HEK293 (cell line): ENCODE measurements at regions not wholly inside any gene's neighbourhood (a gene's known extent, or its start where the extent isn't known, plus 50 kb on each side); places are given as distances from the start of the nearest gene placed in this dataset.

Experiments
- CTCF ChIA-PET: fragments of 350-600 bp; formaldehyde crosslinking; extraction: SDS; loops from one replicate; lab custom pipeline; 2021; ENCODE audit warnings: antibody characterized with exemption; lab: Yijun Ruan, JAX
- POLR2A ChIA-PET: fragments of 300-600 bp; formaldehyde crosslinking; extraction: SDS; loops from one replicate; lab custom pipeline; 2020; ENCODE audit warnings: antibody characterized with exemption, inconsistent platforms; lab: Yijun Ruan, JAX
- H3K27ac ChIP-seq: fragments of 200-500 bp; sonication (Bioruptor generic); 2 replicates; pipeline ENCODE4 v1.5.1; 2014; ENCODE audit warnings: low read depth, low read length, control low read depth, inconsistent platforms; ENCODE audit errors: extremely low read depth
- H3K36me3 ChIP-seq, 2 experiments: fragments of 200-500 bp in 1 of 2; sonication (Bioruptor generic) in 1 of 2; 1 replicate in 1 of 2; 2 replicates in 1 of 2; pipeline ENCODE4 v1.5.1; 2014 to 2017; ENCODE audit warnings: inconsistent platforms in 2 of 2, low read length in 2 of 2; ENCODE audit not compliant: control insufficient read depth in 2 of 2, insufficient read depth in 1 of 2
- H3K4me1 ChIP-seq: fragments of 200-500 bp; sonication (Bioruptor generic); 2 replicates; pipeline ENCODE4 v1.5.1; 2014; ENCODE audit warnings: mild to moderate bottlenecking, low read length, inconsistent platforms; ENCODE audit not compliant: control insufficient read depth, insufficient read depth
- H3K4me3 ChIP-seq: 2 replicates; pipeline ENCODE4 v1.5.1; 2011; ENCODE audit warnings: low read depth, mild to moderate bottlenecking, control low read depth, low read length, moderate library complexity
- H3K9me3 ChIP-seq: fragments of 200-500 bp; sonication (Bioruptor generic); 2 replicates; pipeline ENCODE4 v1.5.1; 2014; ENCODE audit warnings: low read depth, low read length, inconsistent platforms; ENCODE audit not compliant: control insufficient read depth, insufficient read depth
- BCL11A ChIP-seq: fragments of 450-650 bp; formaldehyde crosslinking; IDR thresholded peaks from 2 replicates; pipeline ENCODE4 v1.5.1; 2016; ENCODE audit warnings: low read depth, missing biosample characterization, missing genetic modification characterization
- IKZF3 ChIP-seq: fragments of 450-650 bp; IDR thresholded peaks from 2 replicates; pipeline ENCODE4 v1.5.0; 2018; ENCODE audit warnings: missing biosample characterization, mild to moderate bottlenecking, missing genetic modification characterization, moderate library complexity
- KLF8 ChIP-seq: fragments of 450-650 bp; formaldehyde crosslinking; IDR thresholded peaks from 2 replicates; pipeline ENCODE4 v1.5.1; 2016; ENCODE audit warnings: missing biosample characterization, missing genetic modification characterization
- SALL2 ChIP-seq: fragments of 450-650 bp; formaldehyde crosslinking; IDR thresholded peaks from 2 replicates; pipeline ENCODE4 v1.5.0; 2017; ENCODE audit warnings: missing biosample characterization, mild to moderate bottlenecking, missing genetic modification characterization, borderline replicate concordance
- ZBTB8A ChIP-seq: fragments of 450-650 bp; formaldehyde crosslinking; IDR thresholded peaks from 2 replicates; pipeline ENCODE4 v1.5.1; 2016; ENCODE audit warnings: missing biosample characterization, missing genetic modification characterization
- ZNF112 ChIP-seq: fragments of 450-650 bp; formaldehyde crosslinking; IDR thresholded peaks from 2 replicates; pipeline ENCODE4 v1.5.0; 2017; ENCODE audit warnings: missing biosample characterization, missing genetic modification characterization
- ZNF121 ChIP-seq: fragments of 450-650 bp; formaldehyde crosslinking; IDR thresholded peaks from 2 replicates; pipeline ENCODE4 v1.5.1; 2016; ENCODE audit warnings: missing biosample characterization, missing genetic modification characterization
- ZNF391 ChIP-seq: fragments of 450-650 bp; formaldehyde crosslinking; IDR thresholded peaks from 2 replicates; pipeline ENCODE4 v1.5.1; 2016; ENCODE audit warnings: low read depth, missing biosample characterization, missing genetic modification characterization, borderline replicate concordance
- ZNF394 ChIP-seq: fragments of 450-650 bp; formaldehyde crosslinking; IDR thresholded peaks from 2 replicates; pipeline ENCODE4 v1.5.1; 2016; ENCODE audit warnings: missing biosample characterization, missing genetic modification characterization, mild to moderate bottlenecking, moderate library complexity, borderline replicate concordance
- ZNF423 ChIP-seq: fragments of 450-650 bp; formaldehyde crosslinking; IDR thresholded peaks from 2 replicates; pipeline ENCODE4 v1.5.1; 2016; ENCODE audit warnings: missing biosample characterization, missing genetic modification characterization
- ZNF501 ChIP-seq: fragments of 450-650 bp; formaldehyde crosslinking; IDR thresholded peaks from 2 replicates; pipeline ENCODE4 v1.5.1; 2016; ENCODE audit warnings: missing biosample characterization, missing genetic modification characterization
- ZNF596 ChIP-seq: fragments of 450-650 bp; IDR thresholded peaks from 2 replicates; pipeline ENCODE4 v1.5.0; 2018; ENCODE audit warnings: missing biosample characterization, mild to moderate bottlenecking, missing genetic modification characterization, moderate library complexity
- ZNF610 ChIP-seq: fragments of 450-650 bp; formaldehyde crosslinking; IDR thresholded peaks from 2 replicates; pipeline ENCODE4 v1.5.1; 2016; ENCODE audit warnings: missing biosample characterization, missing genetic modification characterization, borderline replicate concordance
- ZNF768 ChIP-seq: fragments of 450-650 bp; formaldehyde crosslinking; IDR thresholded peaks from 2 replicates; pipeline ENCODE4 v1.5.1; 2018; ENCODE audit warnings: missing biosample characterization, mild to moderate bottlenecking, missing genetic modification characterization
- ZSCAN23 ChIP-seq: fragments of 450-650 bp; formaldehyde crosslinking; IDR thresholded peaks from 2 replicates; pipeline ENCODE4 v1.5.1; 2016; ENCODE audit warnings: missing biosample characterization, missing genetic modification characterization
- TF ChIP-seq, protein P1 (sequence below): fragments of 450-650 bp; IDR thresholded peaks from 2 replicates; pipeline ENCODE4 v1.5.1; 2018; ENCODE audit warnings: missing biosample characterization, missing genetic modification characterization
- TF ChIP-seq, protein P2 (sequence below): fragments of 450-650 bp; formaldehyde crosslinking; IDR thresholded peaks from 2 replicates; pipeline ENCODE4 v1.5.1; 2016; ENCODE audit warnings: missing biosample characterization, missing genetic modification characterization, low read depth
- TF ChIP-seq, protein P3 (sequence below): fragments of 450-650 bp; formaldehyde crosslinking; IDR thresholded peaks from 2 replicates; pipeline ENCODE4 v1.5.1; 2016; ENCODE audit warnings: missing biosample characterization, missing genetic modification characterization

DNA sequence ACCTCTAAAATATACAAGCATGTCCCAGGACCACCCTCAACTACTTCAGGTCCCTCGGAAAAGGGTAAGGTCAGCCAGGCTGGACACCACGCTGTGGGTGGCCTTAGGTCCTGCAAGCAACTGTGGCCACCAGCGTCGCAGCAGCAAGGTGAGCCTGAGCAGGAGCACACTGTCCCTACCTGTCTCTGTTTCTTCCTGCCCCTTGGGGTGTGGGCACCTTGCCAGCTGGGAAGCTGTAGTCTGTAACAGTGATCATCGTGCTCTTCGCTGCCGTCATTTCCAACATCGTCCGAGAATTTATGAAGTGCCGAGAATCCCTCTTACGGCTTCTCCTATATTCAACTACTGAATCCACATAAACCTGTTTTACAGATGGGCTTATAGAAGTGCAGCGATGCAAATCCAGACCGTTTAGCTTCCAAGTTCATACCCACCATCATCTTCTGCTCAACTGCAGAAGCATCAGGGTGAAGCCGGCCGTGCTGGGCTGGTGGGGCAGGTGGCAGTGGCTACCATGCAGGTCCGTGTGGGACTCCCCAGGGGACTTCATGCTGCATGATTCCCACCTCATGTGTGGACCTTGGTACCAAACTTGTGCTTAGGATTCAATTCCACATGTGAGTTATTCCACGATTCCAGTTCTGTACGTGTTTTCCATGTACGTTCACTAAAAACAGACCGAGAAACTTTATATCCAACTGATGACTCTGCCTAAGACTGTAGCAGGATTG lies 361.3 kb upstream of the SFSWAP start (continued):
- TF ChIP-seq, protein P1, sequence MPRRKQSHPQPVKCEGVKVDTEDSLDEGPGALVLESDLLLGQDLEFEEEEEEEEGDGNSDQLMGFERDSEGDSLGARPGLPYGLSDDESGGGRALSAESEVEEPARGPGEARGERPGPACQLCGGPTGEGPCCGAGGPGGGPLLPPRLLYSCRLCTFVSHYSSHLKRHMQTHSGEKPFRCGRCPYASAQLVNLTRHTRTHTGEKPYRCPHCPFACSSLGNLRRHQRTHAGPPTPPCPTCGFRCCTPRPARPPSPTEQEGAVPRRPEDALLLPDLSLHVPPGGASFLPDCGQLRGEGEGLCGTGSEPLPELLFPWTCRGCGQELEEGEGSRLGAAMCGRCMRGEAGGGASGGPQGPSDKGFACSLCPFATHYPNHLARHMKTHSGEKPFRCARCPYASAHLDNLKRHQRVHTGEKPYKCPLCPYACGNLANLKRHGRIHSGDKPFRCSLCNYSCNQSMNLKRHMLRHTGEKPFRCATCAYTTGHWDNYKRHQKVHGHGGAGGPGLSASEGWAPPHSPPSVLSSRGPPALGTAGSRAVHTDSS (tag by site-specific recombination), result no peak
- no peak for TF ChIP-seq KLF8

DNA sequence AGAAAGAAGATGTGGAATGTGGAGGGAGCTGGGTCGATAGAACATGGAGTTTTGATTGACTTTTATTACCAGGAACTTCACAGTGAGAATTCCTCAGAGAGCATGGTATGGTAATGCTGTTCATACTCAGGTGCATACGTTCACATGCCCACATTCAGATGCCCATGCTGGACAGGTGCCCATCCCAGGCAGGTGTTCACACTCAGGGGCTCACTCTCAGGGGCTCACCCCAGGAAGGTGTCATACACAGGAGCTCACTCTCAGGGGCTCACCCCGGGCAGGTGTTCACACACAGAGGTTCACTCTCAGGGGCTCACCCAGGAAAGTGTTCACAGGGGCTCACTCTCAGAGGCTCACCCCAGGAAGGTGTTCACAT lies 360.0 kb upstream of the SFSWAP start:
- no peaks in the 10 kb centered on the region for H3K9me3 ChIP-seq
- TF ChIP-seq, protein P2, sequence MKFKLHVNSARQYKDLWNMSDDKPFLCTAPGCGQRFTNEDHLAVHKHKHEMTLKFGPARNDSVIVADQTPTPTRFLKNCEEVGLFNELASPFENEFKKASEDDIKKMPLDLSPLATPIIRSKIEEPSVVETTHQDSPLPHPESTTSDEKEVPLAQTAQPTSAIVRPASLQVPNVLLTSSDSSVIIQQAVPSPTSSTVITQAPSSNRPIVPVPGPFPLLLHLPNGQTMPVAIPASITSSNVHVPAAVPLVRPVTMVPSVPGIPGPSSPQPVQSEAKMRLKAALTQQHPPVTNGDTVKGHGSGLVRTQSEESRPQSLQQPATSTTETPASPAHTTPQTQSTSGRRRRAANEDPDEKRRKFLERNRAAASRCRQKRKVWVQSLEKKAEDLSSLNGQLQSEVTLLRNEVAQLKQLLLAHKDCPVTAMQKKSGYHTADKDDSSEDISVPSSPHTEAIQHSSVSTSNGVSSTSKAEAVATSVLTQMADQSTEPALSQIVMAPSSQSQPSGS, result no peak
- TF ChIP-seq, all 188 proteins: peak for 0
- no peaks in the 10 kb centered on the region for H3K36me3 ChIP-seq
- POLR2A ChIA-PET, result no interaction called here
- no peak overlapping the region for H3K27ac ChIP-seq
- H3K4me3 ChIP-seq, result no peak overlapping the region
- CTCF ChIA-PET, result no interaction called here
- no peaks in the 10 kb centered on the region for H3K4me1 ChIP-seq

DNA sequence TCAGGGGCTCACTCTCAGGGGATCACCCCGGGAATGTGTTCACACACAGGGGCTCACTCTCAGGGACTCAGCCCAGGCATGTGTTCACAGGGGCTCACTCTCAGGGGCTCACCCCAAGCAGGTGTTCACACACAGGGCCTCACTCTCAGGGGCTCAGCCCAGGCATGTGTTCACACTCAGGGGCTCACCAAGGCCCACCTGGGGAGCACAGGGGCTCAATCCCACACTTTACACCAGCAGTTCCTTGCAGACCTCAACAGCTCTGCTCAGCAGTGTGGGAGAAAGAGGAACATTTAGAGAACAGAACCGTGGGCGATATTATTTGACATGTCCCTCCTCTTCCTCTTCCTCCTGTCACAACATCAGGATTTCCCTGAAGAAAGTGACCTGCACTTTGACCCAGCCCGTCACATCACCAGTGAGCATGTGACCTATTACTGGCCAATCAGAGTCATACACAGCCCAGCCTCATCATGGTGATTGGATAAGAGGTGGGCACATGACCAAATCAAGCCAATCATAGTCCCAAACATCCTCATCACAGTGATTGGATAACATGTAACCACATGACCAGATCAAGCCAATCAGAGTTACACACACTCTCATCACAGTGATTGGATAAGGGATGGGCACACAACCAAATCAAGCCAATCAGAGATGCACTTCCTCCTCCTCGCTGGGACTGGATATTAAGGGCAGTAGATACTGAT lies 359.4 kb upstream of the SFSWAP start:
- POLR2A ChIA-PET, result no interaction called here
- no peaks in the 10 kb centered on the region for H3K36me3 ChIP-seq
- H3K27ac ChIP-seq, result no peak overlapping the region
- H3K4me3 ChIP-seq, result no peak overlapping the region
- H3K4me1 ChIP-seq, result no peaks in the 10 kb centered on the region
- CTCF ChIA-PET, result no interaction called here
- TF ChIP-seq IKZF3 (no peak), BCL11A (tag by site-specific recombination) (no peak), ZNF112 (tag by site-specific recombination) (no peak), ZNF610 (tag by site-specific recombination) (no peak), ZNF121 (tag by site-specific recombination) (no peak), ZNF596 (tag by site-specific recombination) (no peak), ZNF768 (tag by site-specific recombination) (no peak), ZNF423 (no peak), ZNF391 (no peak), SALL2 (tag by site-specific recombination) (no peak), ZNF501 (no peak), ZBTB8A (tag by site-specific recombination) (no peak), ZNF394 (no peak), ZSCAN23 (tag by site-specific recombination) (no peak)
- TF ChIP-seq, protein P3, sequence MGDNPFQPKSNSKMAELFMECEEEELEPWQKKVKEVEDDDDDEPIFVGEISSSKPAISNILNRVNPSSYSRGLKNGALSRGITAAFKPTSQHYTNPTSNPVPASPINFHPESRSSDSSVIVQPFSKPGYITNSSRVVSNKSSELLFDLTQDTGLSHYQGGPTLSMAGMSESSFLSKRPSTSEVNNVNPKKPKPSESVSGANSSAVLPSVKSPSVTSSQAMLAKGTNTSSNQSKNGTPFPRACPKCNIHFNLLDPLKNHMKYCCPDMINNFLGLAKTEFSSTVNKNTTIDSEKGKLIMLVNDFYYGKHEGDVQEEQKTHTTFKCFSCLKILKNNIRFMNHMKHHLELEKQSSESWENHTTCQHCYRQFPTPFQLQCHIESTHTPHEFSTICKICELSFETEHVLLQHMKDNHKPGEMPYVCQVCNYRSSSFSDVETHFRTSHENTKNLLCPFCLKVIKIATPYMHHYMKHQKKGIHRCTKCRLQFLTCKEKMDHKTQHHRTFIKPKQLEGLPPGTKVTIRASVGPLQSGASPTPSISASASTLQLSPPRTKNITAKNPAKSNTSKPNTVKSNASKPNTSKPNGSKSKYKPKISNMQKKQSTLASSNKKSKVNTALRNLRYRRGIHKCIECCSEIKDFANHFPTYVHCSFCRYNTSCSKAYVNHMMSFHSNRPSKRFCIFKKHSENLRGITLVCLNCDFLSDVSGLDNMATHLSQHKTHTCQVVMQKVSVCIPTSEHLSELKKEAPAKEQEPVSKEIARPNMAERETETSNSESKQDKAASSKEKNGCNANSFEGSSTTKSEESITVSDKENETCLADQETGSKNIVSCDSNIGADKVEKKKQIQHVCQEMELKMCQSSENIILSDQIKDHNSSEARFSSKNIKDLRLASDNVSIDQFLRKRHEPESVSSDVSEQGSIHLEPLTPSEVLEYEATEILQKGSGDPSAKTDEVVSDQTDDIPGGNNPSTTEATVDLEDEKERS (tag by site-specific recombination), result no peak
- H3K9me3 ChIP-seq, result no peaks in the 10 kb centered on the region
